Spleen (tissue), 7 donors: ENCODE measurements at regions not wholly inside any gene's neighbourhood (a gene's known extent, or its start where the extent isn't known, plus 50 kb on each side); places are given as distances from the start of the nearest gene placed in this dataset.

Experiments
- CTCF ChIP-seq, 11 experiments: fragments of 200-600 bp in 7 of 11; fragments of 450-650 bp in 4 of 11; sonication (generic) in 4 of 11; IDR thresholded peaks in 8 of 11; conservative IDR thresholded peaks in 3 of 11; 1 replicate in 7 of 11; 2 replicates in 4 of 11; pipeline versions ENCODE4 v1.4.0 to v1.8.0; 2016 to 2021; ENCODE audit warnings: antibody characterized with exemption in 11 of 11, inconsistent platforms in 4 of 11, mild to moderate bottlenecking in 1 of 11
- POLR2A ChIP-seq, 3 donors: fragments of 450-650 bp; IDR thresholded peaks; one replicate each; pipeline ENCODE4 v1.5.1; 2017; ENCODE audit warnings: antibody characterized with exemption in 3 of 3, mild to moderate bottlenecking in 1 of 3
- POLR2AphosphoS5 ChIP-seq, 3 donors: sonication (generic); formaldehyde crosslinking; IDR thresholded peaks; one replicate each; pipeline ENCODE4 v1.5.1; 2017; ENCODE audit warnings: antibody characterized with exemption in 3 of 3
- donor health status: DM: no; HTN: no; CAD: no; lungs with moderate emphysema.
- donor health status: DM: no; HTN: no; CAD: no.
- donor health status: DM: no; HTN: no; CAD: no.

DNA sequence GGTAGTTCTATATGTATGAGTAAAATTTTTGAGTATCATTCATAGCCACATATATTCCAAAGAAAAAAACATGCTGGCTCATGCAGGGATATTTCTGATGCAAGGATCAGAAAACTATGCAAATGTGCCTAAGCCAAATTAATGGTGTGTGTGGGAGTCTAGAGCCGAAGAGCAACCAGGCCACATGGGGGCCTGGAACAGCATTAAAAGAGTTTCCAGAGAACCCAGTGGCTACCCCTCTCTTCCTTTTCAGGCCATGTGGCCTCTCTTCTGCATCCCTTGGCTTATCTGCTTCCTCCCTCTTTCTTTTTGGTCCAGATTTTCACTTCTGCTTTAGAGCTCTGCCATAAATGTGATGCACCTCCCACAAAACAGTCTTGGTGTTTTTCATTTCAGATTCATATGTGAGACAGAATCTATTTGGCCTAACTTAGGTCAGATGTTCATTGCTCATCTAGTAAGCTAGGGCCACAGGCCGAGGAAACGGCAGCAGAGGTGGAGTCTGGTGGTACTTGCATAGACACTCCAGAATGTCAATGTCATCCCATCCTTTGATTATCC is 300.0 kb downstream of the SH3GL2 start:
- TF ChIP-seq CTCF (IDR thresholded peaks at IDR 0.05 in 8 of 11, conservative IDR thresholded peaks at IDR 0.05 in 3 of 11) = no peak
- no peak for TF ChIP-seq POLR2A (IDR thresholded peaks at IDR 0.05)
- TF ChIP-seq POLR2AphosphoS5 (IDR thresholded peaks at IDR 0.05) = no peak
